ENCODE measurements at regions not wholly inside any gene's neighbourhood (a gene's known extent, or its start where the extent isn't known, plus 50 kb on each side); places are given as distances from the start of the nearest gene placed in this dataset.

- H3K36me3 ChIP-seq (ENCODE audit: insufficient read depth, low read length) = no peaks in the 10 kb centered on the region
- H2AFZ ChIP-seq (ENCODE audit: low read depth, low read length) = no peak overlapping the region
- no peak overlapping the region for H3K4me3 ChIP-seq (ENCODE audit: low read length)
- H3K4me1 ChIP-seq (ENCODE audit: insufficient read depth, low read length) = peaks cover 15% of the 10 kb centered on the region
- H3K9me3 ChIP-seq (ENCODE audit: low read length) = no peaks in the 10 kb centered on the region
- no peaks in the 10 kb centered on the region for H3K27me3 ChIP-seq (ENCODE audit: insufficient read depth, low read length)
These were observed 60.9 kb upstream of the CLMP start for GRCh38 chr11:123255909-123256308.

DNA sequence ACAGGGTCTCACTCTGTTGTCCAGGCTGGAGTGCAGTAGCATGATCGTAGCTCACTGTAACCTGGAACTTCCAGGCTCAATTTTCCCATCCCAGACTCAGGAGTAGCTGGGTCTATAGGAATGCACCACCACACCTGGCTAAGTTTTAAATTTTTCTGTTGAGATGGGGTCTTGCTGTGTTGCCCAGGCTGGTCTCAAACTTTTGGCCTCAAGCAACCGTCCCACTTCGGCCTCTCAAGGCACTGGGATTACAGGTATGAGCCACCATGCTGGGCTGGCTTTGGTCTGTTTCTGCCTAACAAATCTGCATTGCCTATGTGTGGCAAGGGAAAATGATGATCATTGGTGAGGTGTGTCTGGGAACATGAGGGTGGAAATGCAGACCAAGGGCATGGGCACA lies 59.3 kb upstream of the CLMP start:
- peaks cover 11% of the 10 kb centered on the region for H3K4me1 ChIP-seq (ENCODE audit: insufficient read depth, low read length)
- no peaks in the 10 kb centered on the region for H3K36me3 ChIP-seq (ENCODE audit: insufficient read depth, low read length)
- H3K27me3 ChIP-seq (ENCODE audit: insufficient read depth, low read length) = no peaks in the 10 kb centered on the region
- no peaks in the 10 kb centered on the region for H3K9me3 ChIP-seq (ENCODE audit: low read length)
- no peak overlapping the region for H3K4me3 ChIP-seq (ENCODE audit: low read length)
- no peak overlapping the region for H2AFZ ChIP-seq (ENCODE audit: low read depth, low read length)

DNA sequence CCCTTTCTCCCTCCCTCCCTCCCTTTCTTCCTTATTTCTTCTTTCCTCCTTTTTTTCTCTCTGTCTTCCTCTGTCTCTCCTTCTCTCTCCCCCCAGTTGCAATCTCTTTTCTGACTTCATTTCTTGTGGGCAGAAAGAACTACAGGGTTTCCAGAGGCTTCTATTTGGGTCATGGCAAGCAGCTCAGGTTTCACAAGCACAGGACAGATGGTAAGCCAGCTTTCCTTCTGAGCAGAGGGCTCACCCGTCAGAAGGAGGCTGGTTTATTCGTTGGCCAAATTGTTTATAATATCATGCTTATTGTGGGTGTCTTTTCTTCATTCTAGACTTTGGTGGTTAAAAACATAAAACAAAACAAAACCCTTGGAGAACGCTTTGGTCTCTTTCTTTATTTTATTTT lies 58.9 kb upstream of the CLMP start:
- Histone ChIP-seq H3K9me3 (ENCODE audit: low read length) (no peaks in the 10 kb centered on the region), H3K4me3 (ENCODE audit: low read length) (no peak overlapping the region), H3K36me3 (ENCODE audit: insufficient read depth, low read length) (no peaks in the 10 kb centered on the region), H3K27me3 (ENCODE audit: insufficient read depth, low read length) (no peaks in the 10 kb centered on the region), H2AFZ (ENCODE audit: low read depth, low read length) (no peak overlapping the region), H3K4me1 (ENCODE audit: insufficient read depth, low read length) (peaks cover 11% of the 10 kb centered on the region)

DNA sequence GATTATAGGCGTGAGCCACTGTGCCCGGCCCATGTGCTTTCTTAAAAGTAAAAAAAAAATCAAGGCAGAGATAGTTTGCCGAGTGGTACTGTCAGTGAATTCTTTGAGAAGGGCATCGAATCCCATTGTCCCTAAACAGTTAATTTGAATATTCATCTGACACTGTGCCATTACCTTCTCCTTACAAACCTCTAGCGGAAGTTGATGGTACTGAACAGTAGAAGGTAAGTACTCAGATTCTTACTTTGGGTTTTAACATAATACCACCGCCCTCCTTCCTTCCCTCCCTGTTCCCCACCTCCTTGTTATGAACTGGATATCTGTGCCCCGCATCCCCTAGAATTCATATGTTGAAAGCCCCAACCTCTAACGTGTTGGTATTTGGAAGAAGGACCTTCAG lies 58.2 kb upstream of the CLMP start:
- peaks cover 11% of the 10 kb centered on the region for H3K4me1 ChIP-seq (ENCODE audit: insufficient read depth, low read length)
- no peaks in the 10 kb centered on the region for H3K9me3 ChIP-seq (ENCODE audit: low read length)
- H3K4me3 ChIP-seq (ENCODE audit: low read length) = no peak overlapping the region
- H2AFZ ChIP-seq (ENCODE audit: low read depth, low read length) = no peak overlapping the region
- H3K27me3 ChIP-seq (ENCODE audit: insufficient read depth, low read length) = no peaks in the 10 kb centered on the region
- H3K36me3 ChIP-seq (ENCODE audit: insufficient read depth, low read length) = no peaks in the 10 kb centered on the region

DNA sequence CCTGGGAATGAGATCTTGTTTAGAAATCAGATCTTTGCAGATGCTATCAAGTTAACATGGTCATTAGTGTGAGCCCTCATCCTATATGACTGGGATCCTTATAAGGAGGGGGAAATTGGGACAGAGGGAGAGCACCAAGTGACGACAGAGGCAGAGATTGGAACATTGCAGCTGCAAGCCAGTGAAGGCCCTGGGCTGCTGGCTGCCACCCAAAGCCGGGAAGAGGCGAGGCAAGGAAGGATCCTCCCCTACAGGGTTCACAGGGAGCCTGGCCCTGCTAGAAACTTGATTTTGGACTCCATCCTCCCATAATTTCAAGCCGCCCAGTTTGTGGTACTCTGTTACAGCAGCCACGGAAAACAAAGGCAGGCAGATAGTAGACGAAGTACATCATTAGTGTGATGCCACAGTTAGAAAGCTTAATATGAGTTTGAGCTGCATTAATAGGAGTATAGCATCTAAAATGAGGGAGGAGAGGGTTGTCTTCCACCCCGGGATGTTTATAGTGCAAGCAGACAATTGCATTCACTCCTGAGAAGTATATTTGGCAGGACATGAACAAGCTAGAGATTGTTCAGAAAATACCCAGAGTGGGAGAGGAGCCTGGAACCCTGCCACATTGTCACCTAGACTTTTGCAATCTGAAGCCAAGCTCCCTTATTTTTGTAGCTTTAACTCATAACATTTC lies 56.8 kb upstream of the CLMP start:
- H3K9me3 ChIP-seq (ENCODE audit: low read length) = no peaks in the 10 kb centered on the region
- H3K36me3 ChIP-seq (ENCODE audit: insufficient read depth, low read length) = no peaks in the 10 kb centered on the region
- no peaks in the 10 kb centered on the region for H3K27me3 ChIP-seq (ENCODE audit: insufficient read depth, low read length)
- no peak overlapping the region for H2AFZ ChIP-seq (ENCODE audit: low read depth, low read length)
- H3K4me3 ChIP-seq (ENCODE audit: low read length) = no peak overlapping the region
- H3K4me1 ChIP-seq (ENCODE audit: insufficient read depth, low read length) = peaks cover 11% of the 10 kb centered on the region

GRCh38 chr11:123250892-123251656 lies 56.0 kb upstream of the CLMP start:
- Histone ChIP-seq H3K4me1 (ENCODE audit: insufficient read depth, low read length) (peaks cover 4% of the 10 kb centered on the region), H2AFZ (ENCODE audit: low read depth, low read length) (peak overlapping the region; percentile 1), H3K27me3 (ENCODE audit: insufficient read depth, low read length) (no peaks in the 10 kb centered on the region), H3K36me3 (ENCODE audit: insufficient read depth, low read length) (no peaks in the 10 kb centered on the region), H3K4me3 (ENCODE audit: low read length) (no peak overlapping the region), H3K9me3 (ENCODE audit: low read length) (no peaks in the 10 kb centered on the region)

DNA sequence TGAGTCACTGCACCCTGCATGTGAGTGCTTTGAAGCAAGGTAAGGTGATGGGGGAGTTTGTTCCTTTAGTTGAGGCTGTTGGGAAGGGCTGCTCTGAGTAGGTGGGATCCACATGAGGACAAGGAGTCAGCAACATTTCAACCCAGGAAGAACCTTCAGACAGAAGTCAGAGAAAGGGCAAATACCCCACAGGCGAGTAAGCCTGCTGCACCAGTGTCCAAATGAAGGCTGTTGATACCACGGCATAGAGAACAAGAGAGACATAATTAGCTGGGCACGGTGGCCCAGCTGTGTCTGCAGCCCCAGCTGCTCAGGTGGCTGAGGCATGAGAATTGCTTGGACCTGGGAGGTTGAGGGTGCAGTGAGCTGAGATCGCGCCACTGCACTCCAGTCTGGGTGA lies 54.3 kb upstream of the CLMP start:
- no peak overlapping the region for H3K4me3 ChIP-seq (ENCODE audit: low read length)
- H3K4me1 ChIP-seq (ENCODE audit: insufficient read depth, low read length) = no peaks in the 10 kb centered on the region
- H3K27me3 ChIP-seq (ENCODE audit: insufficient read depth, low read length) = no peaks in the 10 kb centered on the region
- no peak overlapping the region for H2AFZ ChIP-seq (ENCODE audit: low read depth, low read length)
- no peaks in the 10 kb centered on the region for H3K9me3 ChIP-seq (ENCODE audit: low read length)
- no peaks in the 10 kb centered on the region for H3K36me3 ChIP-seq (ENCODE audit: insufficient read depth, low read length)

GRCh38 chr11:123247813-123248379 lies 52.8 kb upstream of the CLMP start:
- Histone ChIP-seq H2AFZ (ENCODE audit: low read depth, low read length) (no peak overlapping the region), H3K36me3 (ENCODE audit: insufficient read depth, low read length) (no peaks in the 10 kb centered on the region), H3K4me1 (ENCODE audit: insufficient read depth, low read length) (no peaks in the 10 kb centered on the region), H3K4me3 (ENCODE audit: low read length) (no peak overlapping the region), H3K9me3 (ENCODE audit: low read length) (no peaks in the 10 kb centered on the region), H3K27me3 (ENCODE audit: insufficient read depth, low read length) (no peaks in the 10 kb centered on the region)

DNA sequence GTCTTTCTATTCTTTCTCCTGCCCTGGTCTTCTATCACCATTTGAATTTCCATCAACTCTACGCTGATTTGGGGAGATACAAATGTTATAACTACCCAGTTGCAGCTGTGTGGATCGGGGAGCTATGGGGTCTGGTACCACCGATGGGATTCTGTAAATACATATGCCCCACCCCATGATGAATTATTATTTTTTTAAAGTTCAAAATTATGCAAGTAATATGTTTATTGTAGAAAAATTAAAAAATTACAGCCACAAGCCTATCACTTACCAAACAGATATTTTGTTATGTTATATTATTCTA lies 52.4 kb upstream of the CLMP start:
- Histone ChIP-seq H3K27me3 (ENCODE audit: insufficient read depth, low read length) (no peaks in the 10 kb centered on the region), H3K36me3 (ENCODE audit: insufficient read depth, low read length) (no peaks in the 10 kb centered on the region), H2AFZ (ENCODE audit: low read depth, low read length) (no peak overlapping the region), H3K4me3 (ENCODE audit: low read length) (no peak overlapping the region), H3K4me1 (ENCODE audit: insufficient read depth, low read length) (no peaks in the 10 kb centered on the region), H3K9me3 (ENCODE audit: low read length) (no peaks in the 10 kb centered on the region)

DNA sequence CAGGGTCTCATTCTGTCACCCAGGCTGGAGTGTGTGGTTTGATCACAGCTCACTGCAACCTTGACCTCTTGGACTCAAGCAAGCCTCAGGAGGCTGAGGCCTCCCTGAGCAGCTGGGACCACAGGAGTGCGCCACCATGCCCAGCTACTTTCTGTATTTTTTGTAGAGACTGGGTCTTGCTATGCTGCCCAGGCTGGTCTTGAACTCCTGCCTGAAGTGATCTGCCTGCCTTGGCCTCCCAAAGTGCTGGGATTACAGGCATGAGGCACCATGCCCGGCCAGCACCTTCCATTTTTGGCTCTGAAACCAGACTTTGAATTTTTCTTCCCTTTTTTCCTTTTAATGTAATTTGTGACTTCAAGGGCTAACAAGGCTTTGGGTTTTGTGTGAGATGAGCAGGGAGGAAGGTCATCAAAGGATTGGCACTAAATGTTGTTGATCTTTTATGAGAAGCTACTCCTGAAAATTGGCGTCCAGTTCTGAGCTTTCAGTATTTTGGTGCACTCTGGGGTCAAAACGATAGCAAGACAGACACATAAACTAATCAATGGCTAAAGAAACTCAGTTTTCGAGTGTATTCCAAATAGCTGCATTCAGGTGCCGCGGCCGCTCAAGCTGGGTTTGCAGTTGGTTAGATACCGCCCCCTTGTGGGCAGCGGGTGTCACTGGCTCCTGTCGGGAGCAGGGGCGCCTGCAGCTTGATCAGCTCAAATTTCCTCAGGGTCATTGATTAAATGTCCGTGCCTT lies 51.9 kb upstream of the CLMP start:
- H3K36me3 ChIP-seq (ENCODE audit: insufficient read depth, low read length) = no peaks in the 10 kb centered on the region
- no peak overlapping the region for H2AFZ ChIP-seq (ENCODE audit: low read depth, low read length)
- no peaks in the 10 kb centered on the region for H3K9me3 ChIP-seq (ENCODE audit: low read length)
- H3K4me1 ChIP-seq (ENCODE audit: insufficient read depth, low read length) = no peaks in the 10 kb centered on the region
- no peak overlapping the region for H3K4me3 ChIP-seq (ENCODE audit: low read length)
- no peaks in the 10 kb centered on the region for H3K27me3 ChIP-seq (ENCODE audit: insufficient read depth, low read length)

DNA sequence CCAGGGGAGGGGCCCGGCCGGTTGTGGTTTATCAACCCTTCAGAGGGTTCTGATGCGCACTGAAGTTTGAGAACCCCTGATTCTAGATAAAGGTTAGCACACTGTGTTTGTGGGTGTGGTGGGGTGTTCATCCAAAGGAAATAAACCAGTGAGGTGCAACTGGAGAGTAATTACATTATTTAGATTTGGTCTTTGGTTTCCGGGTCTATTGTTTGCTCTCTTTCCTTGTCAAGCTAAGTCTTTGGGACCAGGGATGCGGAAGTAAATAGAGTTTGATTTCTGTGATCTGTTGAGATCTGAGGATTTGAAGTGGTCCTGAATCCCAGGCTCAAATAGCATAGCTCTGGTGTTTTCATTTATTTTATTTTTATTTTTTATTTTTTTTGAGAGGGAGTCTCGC lies 50.5 kb upstream of the CLMP start:
- H3K9me3 ChIP-seq (ENCODE audit: low read length) = no peaks in the 10 kb centered on the region
- no peak overlapping the region for H2AFZ ChIP-seq (ENCODE audit: low read depth, low read length)
- no peaks in the 10 kb centered on the region for H3K27me3 ChIP-seq (ENCODE audit: insufficient read depth, low read length)
- H3K4me3 ChIP-seq (ENCODE audit: low read length) = no peak overlapping the region
- no peaks in the 10 kb centered on the region for H3K4me1 ChIP-seq (ENCODE audit: insufficient read depth, low read length)
- no peaks in the 10 kb centered on the region for H3K36me3 ChIP-seq (ENCODE audit: insufficient read depth, low read length)

Measured in neuron (in vitro differentiated cells).